ENCODE measurements at regions not wholly inside any gene's neighbourhood (a gene's known extent, or its start where the extent isn't known, plus 50 kb on each side); places are given as distances from the start of the nearest gene placed in this dataset.

GRCh38 chr11:122440811-122441665 lies 214.5 kb upstream of the UBASH3B start:
- no peak overlapping the region for H3K27ac Mint-ChIP-seq
- TF ChIP-seq CTCF (conservative IDR thresholded peaks at IDR 0.05): no peak
- peaks cover 12% of the 10 kb centered on the region for H3K4me1 Mint-ChIP-seq (ENCODE audit: unreplicated experiment)
- peaks cover 8% of the 10 kb centered on the region for H3K27me3 Mint-ChIP-seq
- DNase-seq (ENCODE audit: extremely low spot score, unreplicated experiment): no peak
- no peaks in the 10 kb centered on the region for H3K36me3 Mint-ChIP-seq
- no peak overlapping the region for H3K4me3 Mint-ChIP-seq
- peaks cover 3% of the 10 kb centered on the region for H3K9me3 Mint-ChIP-seq

- peaks cover 17% of the 10 kb centered on the region for H3K4me1 Mint-ChIP-seq (ENCODE audit: unreplicated experiment)
- no peaks in the 10 kb centered on the region for H3K36me3 Mint-ChIP-seq
- H3K27me3 Mint-ChIP-seq: peaks cover 8% of the 10 kb centered on the region
- peaks cover 3% of the 10 kb centered on the region for H3K9me3 Mint-ChIP-seq
- no peak for TF ChIP-seq CTCF (conservative IDR thresholded peaks at IDR 0.05)
- no peak overlapping the region for H3K27ac Mint-ChIP-seq
- no peak overlapping the region for H3K4me3 Mint-ChIP-seq
- no peak for DNase-seq (ENCODE audit: extremely low spot score, unreplicated experiment)
These were observed 215.4 kb upstream of the UBASH3B start for GRCh38 chr11:122439866-122440810.

- Mint-ChIP-seq H3K4me1 (ENCODE audit: unreplicated experiment) (peaks cover 17% of the 10 kb centered on the region), H3K27me3 (peaks cover 8% of the 10 kb centered on the region), H3K36me3 (no peaks in the 10 kb centered on the region), H3K27ac (no peak overlapping the region), H3K4me3 (no peak overlapping the region), H3K9me3 (peaks cover 3% of the 10 kb centered on the region)
- DNase-seq (ENCODE audit: extremely low spot score, unreplicated experiment): no peak
- no peak for TF ChIP-seq CTCF (conservative IDR thresholded peaks at IDR 0.05)
These were observed 219.3 kb upstream of the UBASH3B start for GRCh38 chr11:122436188-122436555.

- Mint-ChIP-seq H3K4me1 (ENCODE audit: unreplicated experiment) (peaks cover 17% of the 10 kb centered on the region), H3K4me3 (no peak overlapping the region), H3K9me3 (peaks cover 3% of the 10 kb centered on the region), H3K27me3 (peaks cover 5% of the 10 kb centered on the region), H3K36me3 (no peaks in the 10 kb centered on the region), H3K27ac (no peak overlapping the region)
- TF ChIP-seq CTCF (conservative IDR thresholded peaks at IDR 0.05): no peak
- DNase-seq (ENCODE audit: extremely low spot score, unreplicated experiment): no peak
These were observed 219.9 kb upstream of the UBASH3B start for GRCh38 chr11:122435540-122436187.

- Mint-ChIP-seq H3K4me3 (no peak overlapping the region), H3K27me3 (no peaks in the 10 kb centered on the region), H3K4me1 (ENCODE audit: unreplicated experiment) (peaks cover 10% of the 10 kb centered on the region), H3K36me3 (no peaks in the 10 kb centered on the region), H3K9me3 (peaks cover 3% of the 10 kb centered on the region), H3K27ac (no peak overlapping the region)
- TF ChIP-seq CTCF (conservative IDR thresholded peaks at IDR 0.05): no peak
- DNase-seq (ENCODE audit: extremely low spot score, unreplicated experiment): no peak
These were observed 220.7 kb upstream of the UBASH3B start for GRCh38 chr11:122434786-122435185.

Data from type B pancreatic cell (in vitro differentiated cells).